H1 (cell line): ENCODE measurements at regions not wholly inside any gene's neighbourhood (a gene's known extent, or its start where the extent isn't known, plus 50 kb on each side); places are given as distances from the start of the nearest gene placed in this dataset.

Experiments used
- CHD7 ChIP-seq: fragments of 300-600 bp; sonication (generic); IDR thresholded peaks from 2 replicates; pipeline ENCODE4 v1.7.1; 2012; ENCODE audit warnings: low read length, moderate library complexity, mild to moderate bottlenecking, inconsistent platforms; ENCODE audit not compliant: insufficient replicate concordance
- CREB1 ChIP-seq: IDR thresholded peaks from 2 replicates; pipeline ENCODE4 v1.6.1; 2012; ENCODE audit warnings: inconsistent platforms
- CTCF ChIP-seq, 3 experiments: IDR thresholded peaks; 1 replicate in 2 of 3; 2 replicates in 1 of 3; pipeline versions ENCODE4 v1.5.1 to v1.6.1; 2011; ENCODE audit warnings: low read length in 3 of 3, mild to moderate bottlenecking in 3 of 3, inconsistent platforms in 2 of 3, low read depth in 1 of 3, moderate library complexity in 1 of 3; ENCODE audit not compliant: insufficient read depth in 1 of 3; ENCODE audit errors: control extremely low read depth in 1 of 3
- KDM4A ChIP-seq: IDR thresholded peaks from one replicate; pipeline ENCODE4 v1.7.1; 2012; ENCODE audit warnings: low read depth, mild to moderate bottlenecking, moderate library complexity, low read length, inconsistent platforms; ENCODE audit not compliant: severe bottlenecking
- USF2 ChIP-seq: IDR thresholded peaks from 2 replicates; pipeline ENCODE4 v1.6.1; 2011; ENCODE audit warnings: low read length, improper control_type of control experiment

- no peak for TF ChIP-seq CHD7
- TF ChIP-seq CTCF (IDR thresholded peaks at IDR 0.05; ENCODE audit: control extremely low read depth in 1 of 3, insufficient read depth in 1 of 3, low read depth in 1 of 3, low read length in 3 of 3), result no peak
- TF ChIP-seq USF2, result no peak
- no peak for TF ChIP-seq CREB1
- TF ChIP-seq KDM4A, result no peak
These were observed 1275.1 kb upstream of the CDH8 start (continued) for GRCh38 chr16:63311313-63311712.
